Fibroblast of peridontal ligament (primary cell): ENCODE measurements at regions not wholly inside any gene's neighbourhood (a gene's known extent, or its start where the extent isn't known, plus 50 kb on each side); places are given as distances from the start of the nearest gene placed in this dataset.
"Not testable (repeated sequence)": the region's sequence is repeated elsewhere in the genome, so short reads cannot be mapped to it uniquely, and the experiment has no call there.

Experiments used
- DNase-seq: peaks from one replicate; pipeline ENCODE4 v3.0.0-alpha.2; 2010; ENCODE audit errors: extremely low read depth

DNA sequence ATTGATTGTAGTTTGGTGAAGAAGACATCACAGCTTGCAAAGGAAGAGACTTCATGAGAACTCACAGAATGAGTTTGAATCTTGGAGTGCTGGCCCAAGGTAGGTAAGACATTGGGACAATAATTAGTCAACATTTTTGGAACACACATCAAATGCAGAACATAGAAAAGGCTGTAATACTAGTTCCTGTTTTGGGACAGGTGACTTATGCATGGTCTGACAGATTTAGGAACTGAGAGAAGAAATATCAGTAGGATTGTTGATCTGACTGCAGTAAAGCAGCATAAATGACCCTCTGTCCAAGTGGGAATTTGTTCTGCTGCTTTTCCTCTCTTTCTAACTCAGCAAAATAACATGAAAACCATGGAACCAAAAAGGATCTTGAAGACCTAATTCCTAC is 102.3 kb upstream of the MAP3K7 start:
- DNase-seq, result no peak

- no peak for DNase-seq
These were observed 101.0 kb upstream of the MAP3K7 start for GRCh38 chr6:90687775-90688380.

- no peak for DNase-seq
These were observed 95.0 kb upstream of the MAP3K7 start for GRCh38 chr6:90681863-90682262.

DNA sequence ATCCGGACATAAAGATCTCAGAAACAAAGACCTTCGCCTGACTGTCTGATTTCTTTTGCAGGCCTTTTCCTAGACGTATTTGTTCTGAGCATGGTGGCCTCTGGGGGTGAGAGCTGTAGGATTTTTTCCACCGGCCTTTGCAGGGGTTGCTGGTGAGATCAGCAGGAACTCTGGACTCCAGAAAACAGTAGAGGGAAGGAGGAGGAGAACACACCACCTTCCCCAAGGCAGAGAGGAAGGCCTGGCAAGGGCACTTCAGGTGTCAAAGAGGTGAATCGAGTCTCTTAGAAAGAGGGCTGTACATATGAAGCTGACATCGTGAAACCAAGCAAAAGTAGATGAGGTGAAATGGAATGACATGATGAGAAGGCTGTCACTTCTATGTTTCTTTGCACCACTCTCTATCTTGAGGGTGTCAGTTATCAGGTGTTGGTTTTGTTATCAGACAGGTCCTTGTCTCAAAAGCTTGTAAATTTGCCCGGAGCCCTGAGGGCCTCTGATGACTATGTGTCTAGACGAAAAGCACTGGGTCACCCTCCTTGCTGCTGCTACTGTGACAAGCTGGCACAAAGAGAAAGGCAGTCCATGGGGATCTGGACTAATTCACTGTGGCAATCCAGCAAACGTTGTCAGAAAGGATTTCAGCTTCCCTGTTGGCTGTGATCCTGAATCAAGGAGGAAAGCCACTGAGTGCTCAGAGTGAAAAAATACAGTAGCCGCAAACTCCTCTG is 91.3 kb upstream of the MAP3K7 start:
- no peak for DNase-seq

DNA sequence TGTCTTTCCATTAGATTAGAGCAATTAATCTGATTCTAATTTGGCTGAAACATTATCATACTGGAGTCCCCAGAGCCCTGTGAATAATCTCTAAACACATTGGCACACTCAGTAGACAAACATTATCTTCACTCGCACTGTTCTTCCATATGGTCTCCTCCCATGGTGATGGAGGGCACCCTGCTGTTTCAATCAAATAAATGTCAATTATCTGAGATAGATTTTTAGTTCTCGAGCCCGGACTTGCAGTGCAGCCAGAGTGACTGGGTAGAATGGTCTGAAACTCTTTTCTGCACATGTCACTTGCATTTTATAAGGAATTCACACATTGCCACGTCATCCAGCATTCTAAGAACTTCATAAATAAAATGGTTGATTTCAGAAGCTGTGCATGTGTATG is 90.6 kb upstream of the MAP3K7 start:
- DNase-seq, result no peak

- DNase-seq, result no peak
These were observed 89.8 kb upstream of the MAP3K7 start for GRCh38 chr6:90676516-90677300.

- DNase-seq, result not testable (repeated sequence)
These were observed 88.2 kb upstream of the MAP3K7 start for GRCh38 chr6:90675107-90675506.

- DNase-seq, result not testable (repeated sequence)
These were observed 87.2 kb upstream of the MAP3K7 start for GRCh38 chr6:90674077-90674476.

DNA sequence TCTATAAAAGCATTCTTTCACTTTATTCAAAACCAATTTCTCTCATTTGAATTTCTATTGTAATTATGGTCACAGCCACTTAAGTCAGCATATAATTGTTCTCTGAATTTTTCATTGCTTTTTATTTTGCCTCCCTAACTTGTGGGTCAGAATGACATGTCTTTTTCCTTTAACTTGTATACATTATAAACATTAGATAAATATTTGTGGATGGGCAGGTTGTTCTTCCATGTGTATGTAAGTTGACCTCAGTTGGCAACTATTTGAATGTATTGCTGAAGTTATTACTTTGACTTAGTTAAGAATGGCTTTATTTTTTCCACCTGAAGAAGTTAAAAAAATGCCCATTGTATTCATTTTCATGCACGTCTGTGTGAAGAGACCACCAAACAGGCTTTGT is 83.0 kb upstream of the MAP3K7 start:
- DNase-seq, result no peak

DNA sequence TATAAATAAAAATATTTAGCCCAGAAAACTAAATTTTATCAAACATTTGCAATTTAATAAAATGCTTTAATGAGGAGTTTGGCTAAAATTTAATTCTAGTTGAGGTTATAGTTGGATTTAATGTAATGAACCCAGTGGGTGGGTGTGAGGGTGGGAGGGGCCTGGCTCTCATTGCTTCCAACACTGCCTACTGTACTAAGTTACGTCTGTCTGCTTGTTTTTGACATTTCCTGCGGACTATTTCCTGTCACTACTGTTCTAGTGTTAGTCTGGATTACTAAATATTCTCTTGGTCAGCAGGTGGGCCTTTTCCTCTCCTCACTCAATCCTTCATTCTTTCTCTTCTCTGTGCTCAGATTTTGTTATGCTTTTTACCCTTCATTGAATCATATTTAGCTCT is 82.5 kb upstream of the MAP3K7 start:
- no peak for DNase-seq

DNA sequence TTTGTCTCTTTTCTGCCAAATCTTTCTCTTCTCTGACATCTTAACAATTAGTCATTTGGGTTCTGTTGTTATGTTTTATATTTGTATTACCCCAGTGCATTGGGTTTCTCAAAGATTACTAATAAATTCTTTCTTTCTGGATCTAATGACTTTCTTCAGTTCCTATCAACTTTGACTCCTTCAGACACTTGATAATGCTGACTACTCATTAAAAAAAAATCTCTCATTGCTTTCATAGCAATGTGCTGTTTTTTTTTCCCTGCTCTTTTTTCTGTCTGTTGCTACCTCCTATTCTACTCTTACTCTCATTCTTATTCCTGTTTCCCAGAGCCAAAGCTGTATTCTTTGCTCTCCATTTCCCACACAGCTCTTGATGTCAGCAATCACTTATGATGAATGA is 81.3 kb upstream of the MAP3K7 start:
- DNase-seq, result no peak

- DNase-seq, result no peak
These were observed 77.0 kb upstream of the MAP3K7 start for GRCh38 chr6:90663873-90664272.

- DNase-seq, result no peak
These were observed 76.2 kb upstream of the MAP3K7 start for GRCh38 chr6:90663106-90663505.

GRCh38 chr6:90660931-90661330 is 74.1 kb upstream of the MAP3K7 start:
- no peak for DNase-seq

- no peak for DNase-seq
These were observed 71.6 kb upstream of the MAP3K7 start for GRCh38 chr6:90658497-90658896.

GRCh38 chr6:90656325-90656724 is 69.5 kb upstream of the MAP3K7 start:
- DNase-seq, result no peak

GRCh38 chr6:90654806-90655205 is 67.9 kb upstream of the MAP3K7 start:
- DNase-seq, result no peak

GRCh38 chr6:90654166-90654565 is 67.3 kb upstream of the MAP3K7 start:
- DNase-seq, result no peak

GRCh38 chr6:90653750-90654149 is 66.9 kb upstream of the MAP3K7 start:
- DNase-seq, result no peak

DNA sequence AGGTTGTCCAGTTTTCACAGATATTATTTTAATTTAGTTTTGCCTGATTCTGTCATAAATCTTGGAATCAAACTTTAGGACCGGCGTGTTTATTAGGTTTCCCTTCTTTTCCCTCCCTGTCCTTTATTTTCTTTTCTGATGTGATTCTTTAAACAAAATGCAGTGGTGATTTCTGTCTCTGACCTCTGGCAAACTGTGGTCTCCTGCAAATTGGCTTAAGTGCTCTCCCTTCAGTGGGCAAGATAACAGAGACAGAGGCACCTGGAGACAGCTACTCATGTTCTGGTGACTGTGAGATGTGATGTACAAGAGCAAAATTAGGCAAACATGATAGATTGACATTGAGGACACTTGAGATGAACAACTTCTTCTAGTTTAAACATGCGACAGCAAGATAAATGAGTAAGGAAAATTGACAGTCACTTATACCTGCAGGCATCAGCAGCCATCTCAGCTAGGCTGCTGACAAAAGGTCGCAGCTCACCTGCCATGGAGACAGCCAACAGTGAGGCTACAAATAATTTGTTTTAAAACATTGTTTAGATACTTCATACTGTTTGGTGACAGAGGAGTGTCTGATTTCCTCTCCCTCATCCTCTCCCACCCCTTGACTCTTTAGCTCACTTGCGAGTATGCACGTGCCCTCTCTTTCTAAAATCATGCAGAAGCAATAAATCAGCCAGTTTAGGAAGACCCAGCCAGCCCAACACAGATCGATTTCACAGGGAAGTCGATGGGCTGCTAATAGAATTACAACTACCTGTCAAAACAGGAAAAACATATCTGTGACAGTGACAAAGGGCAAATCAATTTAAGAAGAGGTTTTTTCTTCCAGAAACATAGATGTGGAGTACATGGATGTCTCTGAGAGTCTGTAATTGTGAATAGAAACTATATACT is 63.4 kb upstream of the MAP3K7 start:
- DNase-seq, result no peak

DNA sequence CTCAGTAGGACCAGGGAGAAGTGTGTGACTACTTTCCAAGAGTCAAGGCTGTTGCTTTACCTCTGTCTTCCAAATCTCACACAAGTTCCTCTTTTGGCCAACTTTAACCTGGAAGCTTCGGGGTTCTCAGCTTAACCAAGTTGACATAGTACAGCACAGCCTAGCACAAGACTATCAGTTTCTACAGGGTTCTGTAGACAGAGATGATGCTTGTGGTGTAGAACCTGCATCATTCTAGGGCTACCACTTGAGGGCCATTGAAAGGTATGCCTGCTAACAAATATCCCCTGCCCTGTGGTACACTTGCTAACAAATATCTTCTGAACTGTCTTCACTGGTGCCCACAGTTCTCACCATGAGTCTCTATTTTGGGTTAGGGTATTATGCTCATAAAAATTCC is 62.0 kb upstream of the MAP3K7 start:
- DNase-seq, result no peak

DNA sequence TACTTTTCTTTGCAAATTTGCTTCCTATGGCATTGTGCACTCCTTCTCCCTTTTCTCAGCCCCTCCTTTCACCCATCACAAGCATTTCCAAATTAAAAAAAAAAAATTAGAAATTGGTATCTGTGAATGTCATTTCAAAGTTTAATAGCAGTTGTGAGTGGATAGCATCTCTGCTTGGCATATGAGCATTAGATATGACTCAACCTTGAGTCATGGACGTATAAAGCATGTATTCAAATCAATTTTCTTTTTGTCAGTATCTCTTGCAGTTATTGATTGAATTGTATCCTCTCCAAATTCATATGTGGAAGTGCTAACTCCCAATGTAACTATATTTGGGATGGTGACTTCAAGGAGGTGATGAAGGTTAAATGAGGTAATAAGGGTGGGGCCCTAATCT is 60.1 kb upstream of the MAP3K7 start:
- no peak for DNase-seq
